K562 (cell line): ENCODE measurements at regions not wholly inside any gene's neighbourhood (a gene's known extent, or its start where the extent isn't known, plus 50 kb on each side); places are given as distances from the start of the nearest gene placed in this dataset.

Source experiments
- ATAC-seq: fragments of 200-7000 bp; cut with Tn5 transposase; 3 replicates; pipeline ENCODE4 v1.9.1; 2020; ENCODE audit warnings: moderate library complexity
- BruUV-seq: library from RNA; stranded (reverse); fragments of 400-500 nt; replicated peaks from 2 replicates; lab custom pipeline; 2021; lab: Mats Ljungman, UMichigan
- CTCF ChIA-PET: fragments of 300-600 bp; formaldehyde crosslinking; extraction: SDS; loops from one replicate; lab custom pipeline; 2021; ENCODE audit warnings: low intra/inter-chr PET ratio; lab: Yijun Ruan, JAX
- POLR2A ChIA-PET: fragments of 300-600, 350-650 bp; sonication (Branson Sonifier 250); formaldehyde crosslinking; extraction: SDS; loops from one replicate; lab custom pipeline; 2021; ENCODE audit warnings: antibody characterized with exemption, inconsistent platforms; lab: Yijun Ruan, JAX
- DNase-seq, 4 experiments: peaks; one replicate each; pipeline versions ENCODE4 v3.0.0 to v3.0.0-alpha.2; 2011 to 2018; ENCODE audit warnings: low spot score in 3 of 4, mixed read lengths in 3 of 4; ENCODE audit errors: extremely low read depth in 1 of 4
- FAIRE-seq: peaks from 2 replicates; lab custom pipeline; 2011; peaks lifted over from hg19 to GRCh38; lab: Jason Lieb, UNC
- H2AFZ ChIP-seq: 2 replicates; pipeline ENCODE4 v1.6.0; 2011; ENCODE audit warnings: low read depth, low read length, control low read depth, inconsistent platforms
- H3K27ac ChIP-seq: fragments of 200-600 bp; 3 replicates; pipeline ENCODE4 v1.8.0; 2011; ENCODE audit warnings: low read depth, mild to moderate bottlenecking, control low read depth, inconsistent platforms, low read length, moderate library complexity, mixed read lengths; ENCODE audit errors: extremely low read depth
- H3K27me3 ChIP-seq, 2 experiments: fragments of 300-600 bp in 1 of 2; 2 replicates in 1 of 2; 3 replicates in 1 of 2; pipeline versions ENCODE4 v1.6.0 to v1.8.0; 2011; ENCODE audit warnings: inconsistent platforms in 2 of 2, low read length in 2 of 2, mild to moderate bottlenecking in 1 of 2, mixed read lengths in 1 of 2, moderate library complexity in 1 of 2; ENCODE audit not compliant: control insufficient read depth in 2 of 2, insufficient read depth in 2 of 2
- H3K36me3 ChIP-seq: fragments of 300-600 bp; 3 replicates; pipeline ENCODE4 v1.8.0; 2011; ENCODE audit warnings: mild to moderate bottlenecking, low read length, inconsistent platforms; ENCODE audit not compliant: control insufficient read depth, insufficient read depth
- H3K4me1 ChIP-seq, 2 experiments: fragments of 200-600 bp in 1 of 2; replicated peaks in 1 of 2; 2 replicates in 1 of 2; 3 replicates in 1 of 2; pipeline versions ENCODE4 v1.5.1 to v1.8.0; 2011; ENCODE audit warnings: inconsistent platforms in 2 of 2, low read length in 2 of 2, mild to moderate bottlenecking in 1 of 2, mixed read lengths in 1 of 2, moderate library complexity in 1 of 2; ENCODE audit not compliant: control insufficient read depth in 2 of 2, insufficient read depth in 2 of 2
- H3K4me2 ChIP-seq: 2 replicates; pipeline ENCODE4 v1.6.1; 2011; ENCODE audit warnings: low read length, control low read depth, inconsistent platforms, mixed read lengths; ENCODE audit not compliant: insufficient read depth
- H3K4me3 ChIP-seq: fragments of 200-600 bp; sonication (generic), shearing (Covaris generic); 2 replicates; pipeline ENCODE4 v1.5.1; 2016; ENCODE audit warnings: control low read depth, inconsistent platforms
- H3K79me2 ChIP-seq: fragments of 200-600 bp; 3 replicates; pipeline ENCODE4 v1.8.0; 2011; ENCODE audit warnings: low read length, inconsistent platforms; ENCODE audit not compliant: control insufficient read depth, insufficient read depth
- H3K9ac ChIP-seq, 2 experiments: 2 replicates each; pipeline versions ENCODE4 v1.6.0 to v1.6.1; 2011; ENCODE audit warnings: low read depth in 2 of 2, low read length in 2 of 2, control low read depth in 1 of 2, inconsistent platforms in 1 of 2, mild to moderate bottlenecking in 1 of 2, mixed read lengths in 1 of 2; ENCODE audit not compliant: insufficient read depth in 1 of 2
- H3K9me1 ChIP-seq: one replicate; pipeline ENCODE4 v1.6.0; 2011; ENCODE audit warnings: inconsistent platforms, mild to moderate bottlenecking, low read length, moderate library complexity; ENCODE audit not compliant: control insufficient read depth, insufficient read depth
- H3K9me3 ChIP-seq: replicated peaks from 2 replicates; pipeline ENCODE4 v1.5.1; 2011; ENCODE audit warnings: low read depth, low read length, inconsistent platforms; ENCODE audit not compliant: control insufficient read depth, insufficient read depth
- H4K20me1 ChIP-seq: replicated peaks from 2 replicates; pipeline ENCODE4 v1.6.1; 2011; ENCODE audit warnings: low read length, inconsistent platforms, mixed read lengths; ENCODE audit not compliant: control insufficient read depth, insufficient read depth
- BMI1 ChIP-seq: fragments of 150-350 bp; IDR thresholded peaks from 2 replicates; pipeline ENCODE4 v1.6.1; 2014; ENCODE audit warnings: low read length
- BRCA1 ChIP-seq, 2 experiments: fragments of 450-650 bp in 1 of 2; sonication (generic) in 1 of 2; formaldehyde crosslinking in 1 of 2; IDR thresholded peaks; 2 replicates each; pipeline versions ENCODE4 v1.5.0 to v1.6.1; 2017 to 2020; ENCODE audit warnings: mild to moderate bottlenecking in 1 of 2, missing genetic modification reagents in 1 of 2
- CCNT2 ChIP-seq: IDR thresholded peaks from 2 replicates; pipeline ENCODE4 v1.6.1; 2011; ENCODE audit warnings: borderline replicate concordance, low read depth, mild to moderate bottlenecking, moderate library complexity, mixed read lengths, low read length; ENCODE audit not compliant: insufficient read length; ENCODE audit errors: extremely low read depth
- E2F4 ChIP-seq: sonication (generic); formaldehyde crosslinking; IDR thresholded peaks from 2 replicates; pipeline ENCODE4 v1.8.0; 2022; ENCODE audit warnings: mild to moderate bottlenecking, low read depth, missing genetic modification reagents
- ELF4 ChIP-seq: fragments of 450-650 bp; formaldehyde crosslinking; IDR thresholded peaks from 2 replicates; pipeline ENCODE4 v1.4.0; 2022; ENCODE audit warnings: missing genetic modification characterization
- ILF3 ChIP-seq: fragments of 450-650 bp; IDR thresholded peaks from 2 replicates; pipeline ENCODE4 v1.6.1; 2018; ENCODE audit warnings: antibody characterized with exemption, mild to moderate bottlenecking, moderate library complexity, borderline replicate concordance
- IRF2 ChIP-seq: sonication (generic); formaldehyde crosslinking; IDR thresholded peaks from 2 replicates; pipeline ENCODE4 v1.8.1; 2022; ENCODE audit warnings: mild to moderate bottlenecking, missing genetic modification reagents
- IRF9 ChIP-seq: fragments of 450-650 bp; IDR thresholded peaks from 2 replicates; pipeline ENCODE4 v1.6.1; 2016; ENCODE audit warnings: missing biosample characterization, missing genetic modification characterization
- MLX ChIP-seq, 2 experiments: fragments of 450-650 bp in 1 of 2; sonication (generic) in 1 of 2; formaldehyde crosslinking; conservative IDR thresholded peaks; 2 replicates each; pipeline versions ENCODE4 v1.4.0 to v1.8.1; 2020 to 2022; ENCODE audit warnings: mild to moderate bottlenecking in 1 of 2, missing genetic modification reagents in 1 of 2
- RUNX1 ChIP-seq: sonication (generic); IDR thresholded peaks from 2 replicates; pipeline ENCODE4 v1.6.1; 2016; ENCODE audit warnings: antibody characterized with exemption, low read depth
- SPI1 ChIP-seq: IDR thresholded peaks from 2 replicates; pipeline ENCODE4 v1.6.1; 2011; ENCODE audit warnings: low read depth, low read length, control low read depth, borderline replicate concordance
- TARDBP ChIP-seq: fragments of 450-650 bp; IDR thresholded peaks from 2 replicates; pipeline ENCODE4 v1.6.1; 2016
- TGIF2 ChIP-seq: sonication (generic); formaldehyde crosslinking; IDR thresholded peaks from 2 replicates; pipeline ENCODE4 v1.8.1; 2022; ENCODE audit warnings: mild to moderate bottlenecking, missing genetic modification reagents, moderate library complexity
- ZNF57 ChIP-seq: fragments of 450-650 bp; formaldehyde crosslinking; IDR thresholded peaks from 2 replicates; pipeline ENCODE4 v1.4.0; 2020; ENCODE audit warnings: mild to moderate bottlenecking, moderate library complexity
- WGBS: fragments of 100-300 bp; shearing (Covaris generic); methylation state at CpG from one replicate; pipeline ENCODE4 v1.1.6; 2016; ENCODE audit warnings: low coverage, mixed read lengths; ENCODE audit not compliant: insufficient coverage; ENCODE audit errors: missing lambda C conversion rate; 5-methylcytosine and 5-hydroxymethylcytosine counted together
- in situ Hi-C: fragments of 300-500 bp; cut with MboI; formaldehyde crosslinking; loops from 4 replicates; pipeline ENCODE4 v1.15.0; 2018; ENCODE audit warnings: inconsistent platforms, mixed read lengths
- intact Hi-C: fragments of 100-400 bp; cut with micrococcal nuclease; formaldehyde crosslinking; loops from 2 replicates; pipeline ENCODE4 v1.14.2; 2022
- TF ChIP-seq, protein P1 (sequence below): sonication (generic); formaldehyde crosslinking; IDR thresholded peaks from 2 replicates; pipeline ENCODE4 v1.8.0; 2023; ENCODE audit warnings: missing genetic modification reagents, mild to moderate bottlenecking, borderline replicate concordance

DNA sequence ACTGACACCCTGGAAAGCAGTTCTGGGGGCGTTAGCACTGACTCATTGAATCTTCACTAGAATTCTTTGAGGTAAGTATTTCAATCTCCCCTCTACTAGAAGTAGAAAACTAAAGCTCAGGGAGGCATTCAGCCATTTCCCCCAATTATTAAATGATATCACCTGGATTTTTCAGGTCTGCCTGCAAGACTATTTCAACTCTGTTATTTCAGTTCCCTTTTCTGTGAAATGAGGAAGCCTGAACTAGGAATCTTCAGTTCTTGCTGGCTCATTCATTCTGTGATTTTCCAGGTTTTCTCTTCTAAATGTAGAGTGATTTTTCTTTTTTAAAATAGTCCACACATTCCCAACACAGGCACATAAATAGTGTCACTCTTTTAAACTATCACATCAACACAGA lies 337.0 kb upstream of the NR5A2 start:
- ATAC-seq (no peak), DNase-seq (no peak), FAIRE-seq (no peak)
- Histone ChIP-seq H3K9me1 (no peaks in the 10 kb centered on the region), H4K20me1 (no peaks in the 10 kb centered on the region), H3K9ac (no peak overlapping the region), H3K27ac (no peak overlapping the region), H3K27me3 (no peaks in the 10 kb centered on the region), H2AFZ (no peak overlapping the region), H3K4me2 (no peak overlapping the region), H3K9me3 (no peaks in the 10 kb centered on the region), H3K36me3 (no peaks in the 10 kb centered on the region), H3K4me1 (no peaks in the 10 kb centered on the region), H3K4me3 (no peak overlapping the region), H3K79me2 (no peaks in the 10 kb centered on the region)
- TF ChIP-seq TARDBP (no peak), E2F4 (CRISPR knock-in tag) (no peak), TGIF2 (CRISPR knock-in tag) (no peak), RUNX1 (no peak), BRCA1 (IDR thresholded peaks at IDR 0.05) (no peak), BRCA1 (CRISPR knock-in tag; IDR thresholded peaks at IDR 0.05) (no peak), BMI1 (no peak), SPI1 (no peak), IRF2 (CRISPR knock-in tag) (no peak), ILF3 (no peak), ZNF57 (CRISPR knock-in tag) (no peak), IRF9 (tag) (no peak), ELF4 (CRISPR knock-in tag) (no peak), CCNT2 (no peak), MLX (CRISPR knock-in tag; conservative IDR thresholded peaks at IDR 0.05) (no peak)
- TF ChIP-seq, protein P1, sequence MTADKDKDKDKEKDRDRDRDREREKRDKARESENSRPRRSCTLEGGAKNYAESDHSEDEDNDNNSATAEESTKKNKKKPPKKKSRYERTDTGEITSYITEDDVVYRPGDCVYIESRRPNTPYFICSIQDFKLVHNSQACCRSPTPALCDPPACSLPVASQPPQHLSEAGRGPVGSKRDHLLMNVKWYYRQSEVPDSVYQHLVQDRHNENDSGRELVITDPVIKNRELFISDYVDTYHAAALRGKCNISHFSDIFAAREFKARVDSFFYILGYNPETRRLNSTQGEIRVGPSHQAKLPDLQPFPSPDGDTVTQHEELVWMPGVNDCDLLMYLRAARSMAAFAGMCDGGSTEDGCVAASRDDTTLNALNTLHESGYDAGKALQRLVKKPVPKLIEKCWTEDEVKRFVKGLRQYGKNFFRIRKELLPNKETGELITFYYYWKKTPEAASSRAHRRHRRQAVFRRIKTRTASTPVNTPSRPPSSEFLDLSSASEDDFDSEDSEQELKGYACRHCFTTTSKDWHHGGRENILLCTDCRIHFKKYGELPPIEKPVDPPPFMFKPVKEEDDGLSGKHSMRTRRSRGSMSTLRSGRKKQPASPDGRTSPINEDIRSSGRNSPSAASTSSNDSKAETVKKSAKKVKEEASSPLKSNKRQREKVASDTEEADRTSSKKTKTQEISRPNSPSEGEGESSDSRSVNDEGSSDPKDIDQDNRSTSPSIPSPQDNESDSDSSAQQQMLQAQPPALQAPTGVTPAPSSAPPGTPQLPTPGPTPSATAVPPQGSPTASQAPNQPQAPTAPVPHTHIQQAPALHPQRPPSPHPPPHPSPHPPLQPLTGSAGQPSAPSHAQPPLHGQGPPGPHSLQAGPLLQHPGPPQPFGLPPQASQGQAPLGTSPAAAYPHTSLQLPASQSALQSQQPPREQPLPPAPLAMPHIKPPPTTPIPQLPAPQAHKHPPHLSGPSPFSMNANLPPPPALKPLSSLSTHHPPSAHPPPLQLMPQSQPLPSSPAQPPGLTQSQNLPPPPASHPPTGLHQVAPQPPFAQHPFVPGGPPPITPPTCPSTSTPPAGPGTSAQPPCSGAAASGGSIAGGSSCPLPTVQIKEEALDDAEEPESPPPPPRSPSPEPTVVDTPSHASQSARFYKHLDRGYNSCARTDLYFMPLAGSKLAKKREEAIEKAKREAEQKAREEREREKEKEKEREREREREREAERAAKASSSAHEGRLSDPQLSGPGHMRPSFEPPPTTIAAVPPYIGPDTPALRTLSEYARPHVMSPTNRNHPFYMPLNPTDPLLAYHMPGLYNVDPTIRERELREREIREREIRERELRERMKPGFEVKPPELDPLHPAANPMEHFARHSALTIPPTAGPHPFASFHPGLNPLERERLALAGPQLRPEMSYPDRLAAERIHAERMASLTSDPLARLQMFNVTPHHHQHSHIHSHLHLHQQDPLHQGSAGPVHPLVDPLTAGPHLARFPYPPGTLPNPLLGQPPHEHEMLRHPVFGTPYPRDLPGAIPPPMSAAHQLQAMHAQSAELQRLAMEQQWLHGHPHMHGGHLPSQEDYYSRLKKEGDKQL (CRISPR knock-in tag) = no peak
- CTCF ChIA-PET = no interaction called here
- BruUV-seq = no TSS peak
- in situ Hi-C loops = no loop called here
- POLR2A ChIA-PET = interaction anchor here (1.2 kb wide), 1 partner anchor 18 kb away, joined by 3 read pairs; no protein-coding TSS in a partner anchor
- 0% methylated on average over 1 of the region's 1 CpG for WGBS
- intact Hi-C loops = no loop called here
